RCC 7860 (cell line): ENCODE measurements at regions not wholly inside any gene's neighbourhood (a gene's known extent, or its start where the extent isn't known, plus 50 kb on each side); places are given as distances from the start of the nearest gene placed in this dataset.

Experiments used
- DNase-seq: peaks from one replicate; pipeline ENCODE4 v3.0.0-alpha.2; 2015; ENCODE audit warnings: low spot score
- FAIRE-seq: peaks from 2 replicates; lab custom pipeline; 2012; peaks lifted over from hg19 to GRCh38; lab: Jason Lieb, UNC

- FAIRE-seq (no peak), DNase-seq (no peak)
Measured at GRCh38 chr13:105232439-105232838, 1303.0 kb downstream of the EFNB2 start.

- FAIRE-seq (no peak), DNase-seq (no peak)
Measured at GRCh38 chr13:105232006-105232405, 1303.5 kb downstream of the EFNB2 start.

GRCh38 chr13:105231579-105231978 is 1303.9 kb downstream of the EFNB2 start:
- FAIRE-seq: no peak
- no peak for DNase-seq

- DNase-seq (no peak), FAIRE-seq (no peak)
Measured at GRCh38 chr13:105220881-105221280, 1314.6 kb downstream of the EFNB2 start.

GRCh38 chr13:105220063-105220462 is 1315.4 kb downstream of the EFNB2 start:
- no peak for FAIRE-seq
- no peak for DNase-seq

GRCh38 chr13:105219651-105220050 is 1315.8 kb downstream of the EFNB2 start:
- no peak for DNase-seq
- FAIRE-seq: no peak

- no peak for DNase-seq
- no peak for FAIRE-seq
Measured at GRCh38 chr13:105213512-105213911, 1322.0 kb downstream of the EFNB2 start.

- FAIRE-seq (no peak), DNase-seq (no peak)
Measured at GRCh38 chr13:105207572-105208293, 1327.7 kb downstream of the EFNB2 start.

- no peak for FAIRE-seq
- DNase-seq: no peak
Measured at GRCh38 chr13:105202354-105202753, 1333.1 kb downstream of the EFNB2 start.

- FAIRE-seq: no peak
- no peak for DNase-seq
Measured at GRCh38 chr13:105201351-105201750, 1334.1 kb downstream of the EFNB2 start.

- FAIRE-seq: no peak
- no peak for DNase-seq
Measured at GRCh38 chr13:105200181-105200580, 1335.3 kb downstream of the EFNB2 start.

GRCh38 chr13:105196052-105196451 is 1339.4 kb downstream of the EFNB2 start:
- FAIRE-seq (no peak), DNase-seq (no peak)

- FAIRE-seq (no peak), DNase-seq (no peak)
Measured at GRCh38 chr13:105193026-105193425, 1342.4 kb downstream of the EFNB2 start.

- no peak for FAIRE-seq
- DNase-seq: no peak
Measured at GRCh38 chr13:105184201-105184600, 1351.3 kb downstream of the EFNB2 start.

GRCh38 chr13:105177265-105177900 is 1358.1 kb downstream of the EFNB2 start:
- no peak for FAIRE-seq
- no peak for DNase-seq

- FAIRE-seq (no peak), DNase-seq (no peak)
Measured at GRCh38 chr13:105170438-105170837, 1365.0 kb downstream of the EFNB2 start.

GRCh38 chr13:105168295-105168694 is 1367.2 kb downstream of the EFNB2 start:
- DNase-seq (no peak), FAIRE-seq (no peak)

GRCh38 chr13:105167385-105167784 is 1368.1 kb downstream of the EFNB2 start:
- DNase-seq: no peak
- FAIRE-seq: no peak

- DNase-seq (no peak), FAIRE-seq (no peak)
Measured at GRCh38 chr13:105165449-105166125, 1369.9 kb downstream of the EFNB2 start.

- DNase-seq (no peak), FAIRE-seq (no peak)
Measured at GRCh38 chr13:105159841-105160240, 1375.6 kb downstream of the EFNB2 start.

- no peak for DNase-seq
- FAIRE-seq: no peak
Measured at GRCh38 chr13:105153611-105154010, 1381.9 kb downstream of the EFNB2 start.

- DNase-seq (no peak), FAIRE-seq (no peak)
Measured at GRCh38 chr13:105151639-105152038, 1383.8 kb downstream of the EFNB2 start.
